ENCODE measurements at regions not wholly inside any gene's neighbourhood (a gene's known extent, or its start where the extent isn't known, plus 50 kb on each side); places are given as distances from the start of the nearest gene placed in this dataset.

GRCh38 chr5:118243613-118244012 is 744.7 kb downstream of the DTWD2 start (continued):
- TF ChIP-seq, protein P1, sequence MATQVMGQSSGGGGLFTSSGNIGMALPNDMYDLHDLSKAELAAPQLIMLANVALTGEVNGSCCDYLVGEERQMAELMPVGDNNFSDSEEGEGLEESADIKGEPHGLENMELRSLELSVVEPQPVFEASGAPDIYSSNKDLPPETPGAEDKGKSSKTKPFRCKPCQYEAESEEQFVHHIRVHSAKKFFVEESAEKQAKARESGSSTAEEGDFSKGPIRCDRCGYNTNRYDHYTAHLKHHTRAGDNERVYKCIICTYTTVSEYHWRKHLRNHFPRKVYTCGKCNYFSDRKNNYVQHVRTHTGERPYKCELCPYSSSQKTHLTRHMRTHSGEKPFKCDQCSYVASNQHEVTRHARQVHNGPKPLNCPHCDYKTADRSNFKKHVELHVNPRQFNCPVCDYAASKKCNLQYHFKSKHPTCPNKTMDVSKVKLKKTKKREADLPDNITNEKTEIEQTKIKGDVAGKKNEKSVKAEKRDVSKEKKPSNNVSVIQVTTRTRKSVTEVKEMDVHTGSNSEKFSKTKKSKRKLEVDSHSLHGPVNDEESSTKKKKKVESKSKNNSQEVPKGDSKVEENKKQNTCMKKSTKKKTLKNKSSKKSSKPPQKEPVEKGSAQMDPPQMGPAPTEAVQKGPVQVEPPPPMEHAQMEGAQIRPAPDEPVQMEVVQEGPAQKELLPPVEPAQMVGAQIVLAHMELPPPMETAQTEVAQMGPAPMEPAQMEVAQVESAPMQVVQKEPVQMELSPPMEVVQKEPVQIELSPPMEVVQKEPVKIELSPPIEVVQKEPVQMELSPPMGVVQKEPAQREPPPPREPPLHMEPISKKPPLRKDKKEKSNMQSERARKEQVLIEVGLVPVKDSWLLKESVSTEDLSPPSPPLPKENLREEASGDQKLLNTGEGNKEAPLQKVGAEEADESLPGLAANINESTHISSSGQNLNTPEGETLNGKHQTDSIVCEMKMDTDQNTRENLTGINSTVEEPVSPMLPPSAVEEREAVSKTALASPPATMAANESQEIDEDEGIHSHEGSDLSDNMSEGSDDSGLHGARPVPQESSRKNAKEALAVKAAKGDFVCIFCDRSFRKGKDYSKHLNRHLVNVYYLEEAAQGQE (IDR thresholded peaks at IDR 0.05; ENCODE audit: unreplicated experiment), result no peak
- TF ChIP-seq STAT1 (IDR thresholded peaks at IDR 0.05; ENCODE audit: unreplicated experiment) (no peak), NANOG (IDR thresholded peaks at IDR 0.05; ENCODE audit: borderline replicate concordance) (no peak)

- no peaks in the 10 kb centered on the region for H3K27me3 Mint-ChIP-seq (ENCODE audit: insufficient read depth, low read depth, poor library complexity)
- TF ChIP-seq CREB1 (CRISPR knock-in tag; IDR thresholded peaks at IDR 0.05; ENCODE audit: low read depth) (no peak), ETS1 (IDR thresholded peaks at IDR 0.05) (no peak), JUNB (IDR thresholded peaks at IDR 0.05; ENCODE audit: unreplicated experiment) (no peak), POLR2AphosphoS5 (IDR thresholded peaks at IDR 0.05; ENCODE audit: low read depth) (no peak), NANOG (IDR thresholded peaks at IDR 0.05; ENCODE audit: borderline replicate concordance) (no peak), EZH2phosphoT487 (IDR thresholded peaks at IDR 0.05; ENCODE audit: unreplicated experiment) (no peak), ZNF462 (CRISPR knock-in tag; IDR thresholded peaks at IDR 0.05) (no peak), ZNF331 (CRISPR knock-in tag; IDR thresholded peaks at IDR 0.05; ENCODE audit: low read depth) (no peak), EZH2 (IDR thresholded peaks at IDR 0.05; ENCODE audit: low read depth, unreplicated experiment) (no peak)
- TF ChIP-seq, protein P1 (IDR thresholded peaks at IDR 0.05; ENCODE audit: unreplicated experiment), result no peak
Observed at GRCh38 chr5:118243068-118243467, 745.3 kb downstream of the DTWD2 start.

More at GRCh38 chr5:118243068-118243467, 745.3 kb downstream of the DTWD2 start:
- Histone ChIP-seq H3K4me3 (no peak overlapping the region), H3K27me3 (ENCODE audit: insufficient read depth) (no peaks in the 10 kb centered on the region), H3K4me1 (ENCODE audit: insufficient read depth) (no peaks in the 10 kb centered on the region), H4K20me1 (replicated peaks; ENCODE audit: insufficient read depth) (no peaks in the 10 kb centered on the region), H3F3A (replicated peaks; ENCODE audit: low read depth) (no peaks in the 10 kb centered on the region), H3K9me2 (ENCODE audit: insufficient read depth) (no peaks in the 10 kb centered on the region), H3K27ac (ENCODE audit: low read depth) (no peak overlapping the region), H3K36me3 (ENCODE audit: insufficient read depth) (no peaks in the 10 kb centered on the region), H2AFZ (no peak overlapping the region), H3K79me2 (replicated peaks; ENCODE audit: insufficient read depth) (no peaks in the 10 kb centered on the region), H3K4me2 (no peak overlapping the region)
- no peak for ATAC-seq
- Mint-ChIP-seq H3K4me1 (peaks cover 4% of the 10 kb centered on the region; the same call in 2 of the 3 replicates), H3K4me3 (no peak overlapping the region), H3K9me3 (peaks cover 1% of the 10 kb centered on the region; the same call in 2 of the 3 replicates), H3K36me3 (ENCODE audit: low read depth) (0 out of 3 replicates have a peak, but pooled peaks cover 2% of the 10 kb centered on the region), H3K27ac (no peak overlapping the region)
- DNase-seq (ENCODE audit: low spot score), result no peak

Data from GM23338 (cell line).